Fibroblast of the aortic adventitia (primary cell): ENCODE measurements at regions not wholly inside any gene's neighbourhood (a gene's known extent, or its start where the extent isn't known, plus 50 kb on each side); places are given as distances from the start of the nearest gene placed in this dataset.

Experiments
- DNase-seq: peaks from one replicate; pipeline ENCODE4 v3.0.0-alpha.2; 2010; ENCODE audit warnings: low read depth
- H3K4me3 ChIP-seq: 2 replicates; pipeline ENCODE4 v1.5.1; 2011; ENCODE audit warnings: low read depth, mild to moderate bottlenecking, control low read depth, low read length, moderate library complexity
- TF ChIP-seq, protein P1 (sequence below): IDR thresholded peaks from 2 replicates; pipeline ENCODE4 v1.5.1; 2011; ENCODE audit warnings: mild to moderate bottlenecking, low read length, control low read depth, inconsistent platforms; ENCODE audit not compliant: insufficient read depth

DNA sequence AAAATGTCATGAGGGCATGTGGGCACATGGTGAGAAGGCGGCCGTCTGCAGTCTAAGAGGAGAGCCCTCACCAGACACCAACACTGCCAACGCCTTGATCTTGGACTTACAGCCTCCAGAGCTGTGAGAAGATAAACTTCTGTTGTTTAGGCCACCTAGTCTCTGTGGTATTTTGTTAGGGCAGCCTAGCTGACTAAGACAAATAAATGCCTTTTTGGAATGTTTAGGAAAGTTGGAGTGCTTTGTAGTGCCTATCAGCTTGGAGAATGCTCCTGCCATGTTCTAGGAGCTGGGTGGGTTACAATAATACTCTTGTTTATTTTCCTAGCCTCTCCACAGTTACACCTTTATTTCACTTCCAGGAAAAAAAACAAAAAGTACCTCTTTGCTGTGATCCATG, 92.0 kb downstream of the SPP2 start:
- H3K4me3 ChIP-seq, result no peak overlapping the region
- DNase-seq, result peak; percentile 20
- TF ChIP-seq, protein P1, sequence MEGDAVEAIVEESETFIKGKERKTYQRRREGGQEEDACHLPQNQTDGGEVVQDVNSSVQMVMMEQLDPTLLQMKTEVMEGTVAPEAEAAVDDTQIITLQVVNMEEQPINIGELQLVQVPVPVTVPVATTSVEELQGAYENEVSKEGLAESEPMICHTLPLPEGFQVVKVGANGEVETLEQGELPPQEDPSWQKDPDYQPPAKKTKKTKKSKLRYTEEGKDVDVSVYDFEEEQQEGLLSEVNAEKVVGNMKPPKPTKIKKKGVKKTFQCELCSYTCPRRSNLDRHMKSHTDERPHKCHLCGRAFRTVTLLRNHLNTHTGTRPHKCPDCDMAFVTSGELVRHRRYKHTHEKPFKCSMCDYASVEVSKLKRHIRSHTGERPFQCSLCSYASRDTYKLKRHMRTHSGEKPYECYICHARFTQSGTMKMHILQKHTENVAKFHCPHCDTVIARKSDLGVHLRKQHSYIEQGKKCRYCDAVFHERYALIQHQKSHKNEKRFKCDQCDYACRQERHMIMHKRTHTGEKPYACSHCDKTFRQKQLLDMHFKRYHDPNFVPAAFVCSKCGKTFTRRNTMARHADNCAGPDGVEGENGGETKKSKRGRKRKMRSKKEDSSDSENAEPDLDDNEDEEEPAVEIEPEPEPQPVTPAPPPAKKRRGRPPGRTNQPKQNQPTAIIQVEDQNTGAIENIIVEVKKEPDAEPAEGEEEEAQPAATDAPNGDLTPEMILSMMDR, result no peak

DNA sequence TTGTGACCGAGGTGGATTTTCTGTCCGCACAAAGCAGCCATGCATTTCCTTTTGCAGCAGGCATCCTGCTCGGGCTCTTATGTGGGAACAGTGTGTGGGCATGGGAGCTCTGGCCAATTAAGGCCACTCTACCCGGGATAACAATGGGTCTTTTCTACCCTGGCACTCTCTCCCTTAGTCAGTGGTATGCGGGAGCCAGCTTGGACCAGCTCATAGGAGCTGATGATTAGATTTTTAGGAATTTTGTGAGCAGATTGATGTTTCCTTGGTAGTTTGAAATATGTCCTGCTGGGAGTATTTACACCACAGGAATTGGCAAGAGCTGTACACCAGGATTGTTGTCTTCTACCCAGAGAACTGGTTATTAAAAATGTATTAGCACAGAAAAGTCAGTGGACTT, 89.3 kb downstream of the SPP2 start:
- no peak for DNase-seq
- TF ChIP-seq, protein P1, result no peak
- H3K4me3 ChIP-seq, result no peak overlapping the region

DNA sequence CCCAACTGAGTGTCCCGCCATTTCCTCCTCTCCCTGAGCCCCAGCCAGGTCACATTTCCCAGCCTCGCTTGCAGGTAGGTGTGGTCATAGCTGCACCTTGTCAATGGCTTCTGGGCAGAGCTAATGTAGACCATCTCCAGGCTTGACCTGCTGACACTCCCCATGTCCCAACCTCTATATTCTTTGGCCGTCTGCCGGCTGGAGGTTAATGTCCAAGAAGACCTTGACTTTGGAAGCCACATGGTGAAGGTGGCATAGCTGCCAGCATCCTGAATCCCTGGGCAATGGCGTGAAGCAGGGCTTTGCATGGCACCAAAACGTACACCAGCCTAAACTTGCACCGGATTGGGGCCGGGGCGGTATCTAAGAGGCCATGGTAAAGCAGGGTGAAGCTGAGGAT, 88.3 kb downstream of the SPP2 start:
- TF ChIP-seq, protein P1, result no peak
- DNase-seq, result no peak
- no peak overlapping the region for H3K4me3 ChIP-seq

DNA sequence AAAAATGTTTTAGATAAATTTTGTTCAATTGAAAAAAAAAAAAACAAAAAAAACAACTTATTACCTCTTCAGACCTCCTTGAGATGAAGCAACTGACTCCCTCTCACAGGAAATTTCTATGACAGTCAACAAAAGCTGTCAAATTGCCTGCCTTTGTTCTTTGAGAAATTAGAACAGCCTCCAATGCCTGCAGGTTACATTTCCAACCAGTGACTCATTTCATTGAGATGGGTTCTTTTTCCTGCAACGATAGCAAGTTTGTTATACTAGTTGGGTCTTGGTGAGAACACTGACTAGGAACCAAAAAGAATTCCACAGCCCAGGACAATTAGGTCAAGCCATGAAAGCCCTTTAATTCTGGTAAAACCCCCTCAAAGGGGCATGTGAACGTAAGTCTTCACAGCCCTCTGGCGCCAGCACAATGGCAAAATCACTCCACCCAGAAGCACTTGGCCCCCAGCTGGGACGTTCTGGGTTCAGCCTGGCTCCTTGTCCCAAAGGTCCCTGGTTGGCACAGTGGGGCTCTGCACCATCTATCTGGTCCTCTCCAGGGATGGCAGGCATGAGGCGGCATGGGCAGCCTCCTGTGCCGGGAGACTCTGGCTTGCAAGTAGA, 87.0 kb downstream of the SPP2 start:
- TF ChIP-seq, protein P1, result no peak
- peak; percentile 75 for DNase-seq
- H3K4me3 ChIP-seq, result no peak overlapping the region

DNA sequence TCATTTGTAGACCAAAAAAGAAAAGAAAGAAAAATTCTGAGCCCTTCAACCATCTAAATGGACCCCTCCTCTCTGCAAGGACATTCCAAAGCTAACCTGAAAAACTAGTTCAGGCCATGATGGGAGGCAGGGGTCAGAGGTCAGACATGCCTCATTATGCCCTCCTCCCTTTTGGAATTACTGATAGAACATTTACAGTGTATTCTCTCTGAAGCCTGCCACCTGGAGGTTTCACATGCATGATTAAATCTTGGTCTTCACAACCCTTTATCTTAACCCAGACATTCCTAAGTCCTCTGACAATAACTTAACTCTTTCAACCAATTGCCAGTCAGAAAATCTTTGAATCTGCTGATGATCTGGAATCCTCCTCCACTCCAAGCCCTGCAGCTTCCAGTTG, 86.0 kb downstream of the SPP2 start:
- TF ChIP-seq, protein P1, result no peak
- DNase-seq, result no peak
- no peak overlapping the region for H3K4me3 ChIP-seq

DNA sequence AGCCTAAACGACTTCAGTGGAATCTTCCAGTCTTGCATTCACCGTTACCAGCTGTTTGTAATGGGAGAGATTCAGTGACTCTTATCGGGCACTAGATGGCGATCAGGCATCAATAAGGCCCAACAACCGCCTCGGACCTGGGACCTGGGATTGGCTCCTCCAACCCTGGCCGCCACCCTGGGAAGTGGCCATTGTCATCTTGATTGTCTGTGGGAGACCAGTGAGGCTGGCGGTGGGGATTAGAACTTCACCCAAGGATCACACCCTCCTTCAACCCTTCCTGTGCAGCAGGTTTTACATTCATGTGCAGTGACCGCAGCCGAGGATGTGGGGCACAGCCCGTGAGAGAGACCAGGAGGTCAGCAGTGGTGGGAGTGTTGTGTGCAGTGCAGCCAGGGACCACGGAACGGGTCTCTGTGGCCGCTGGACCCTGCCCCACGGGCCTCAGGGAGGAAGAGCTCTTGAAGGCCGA, 85.3 kb downstream of the SPP2 start:
- TF ChIP-seq, protein P1, result peak; percentile 83
- DNase-seq, result peak; percentile 84
- no peak overlapping the region for H3K4me3 ChIP-seq

DNA sequence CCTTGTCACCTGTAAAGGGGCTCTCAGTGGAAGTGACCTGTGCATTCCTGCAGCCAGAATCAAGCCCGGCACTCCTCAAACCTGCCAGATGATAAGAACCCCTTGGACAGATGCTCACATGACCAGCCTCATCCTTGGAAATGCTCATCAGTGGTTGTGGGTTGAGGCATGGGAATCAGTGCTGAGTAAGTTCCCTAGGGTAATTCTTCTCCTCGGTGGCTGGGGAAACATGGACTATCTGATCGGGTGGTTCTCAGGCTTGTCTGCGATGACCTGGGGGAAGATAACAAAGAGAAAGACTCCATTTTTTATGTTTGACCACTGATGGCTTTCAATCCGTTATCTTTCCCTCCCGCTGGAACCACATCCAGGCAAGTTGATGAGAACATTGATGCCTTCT, 84.0 kb downstream of the SPP2 start:
- TF ChIP-seq, protein P1, result no peak
- no peak overlapping the region for H3K4me3 ChIP-seq
- DNase-seq, result no peak
